Hepatocyte (in vitro differentiated cells): ENCODE measurements at regions not wholly inside any gene's neighbourhood (a gene's known extent, or its start where the extent isn't known, plus 50 kb on each side); places are given as distances from the start of the nearest gene placed in this dataset.

Experiments used
- CTCF ChIP-seq: fragments of 200-600 bp; sonication (generic); IDR thresholded peaks from 2 replicates; pipeline ENCODE4 v1.5.1; 2016; ENCODE audit warnings: antibody characterized with exemption, mild to moderate bottlenecking; ENCODE audit not compliant: poor library complexity
- EZH2 ChIP-seq: fragments of 200-600 bp; sonication (generic); IDR thresholded peaks from 2 replicates; pipeline ENCODE4 v1.6.1; 2016; ENCODE audit warnings: antibody characterized with exemption, mild to moderate bottlenecking, borderline replicate concordance
- EZH2phosphoT487 ChIP-seq: fragments of 200-600 bp; sonication (generic); IDR thresholded peaks from one replicate; pipeline ENCODE4 v1.6.1; 2018; ENCODE audit warnings: antibody characterized with exemption, mild to moderate bottlenecking, low read depth, moderate library complexity; ENCODE audit not compliant: unreplicated experiment, severe bottlenecking

- TF ChIP-seq CTCF: no peak
- TF ChIP-seq EZH2: no peak
- TF ChIP-seq EZH2phosphoT487: no peak
These were observed 116.6 kb downstream of the TMEM130 start for GRCh38 chr7:98753176-98753575.
